Ectodermal cell (in vitro differentiated cells): ENCODE measurements at regions not wholly inside any gene's neighbourhood (a gene's known extent, or its start where the extent isn't known, plus 50 kb on each side); places are given as distances from the start of the nearest gene placed in this dataset.

Source experiments
- H3K27ac ChIP-seq: 2 replicates; pipeline ENCODE4 v1.7.0; 2013; ENCODE audit warnings: mild to moderate bottlenecking, low read depth, low read length; ENCODE audit not compliant: insufficient read depth, poor library complexity, severe bottlenecking
- H3K27me3 ChIP-seq: 2 replicates; pipeline ENCODE4 v1.7.0; 2013; ENCODE audit warnings: mild to moderate bottlenecking, low read length; ENCODE audit not compliant: insufficient read depth, control insufficient read depth, poor library complexity, severe bottlenecking
- H3K36me3 ChIP-seq: one replicate; pipeline ENCODE4 v1.7.0; 2013; ENCODE audit warnings: low read length; ENCODE audit not compliant: control insufficient read depth, insufficient read depth
- H3K4me1 ChIP-seq: one replicate; pipeline ENCODE4 v1.7.0; 2013; ENCODE audit warnings: low read length; ENCODE audit not compliant: control insufficient read depth, insufficient read depth
- H3K4me3 ChIP-seq: 2 replicates; pipeline ENCODE4 v1.7.0; 2013; ENCODE audit warnings: low read depth, low read length, control low read depth; ENCODE audit not compliant: insufficient read depth
- H3K9me3 ChIP-seq: 2 replicates; pipeline ENCODE4 v1.7.0; 2013; ENCODE audit warnings: mild to moderate bottlenecking, low read length, moderate library complexity; ENCODE audit not compliant: control insufficient read depth
- WGBS, 2 experiments: methylation state at CpG; one replicate each; pipeline ENCODE4 v1.1.7; 2013; ENCODE audit warnings: missing lambda C conversion rate in 2 of 2; 5-methylcytosine and 5-hydroxymethylcytosine counted together

DNA sequence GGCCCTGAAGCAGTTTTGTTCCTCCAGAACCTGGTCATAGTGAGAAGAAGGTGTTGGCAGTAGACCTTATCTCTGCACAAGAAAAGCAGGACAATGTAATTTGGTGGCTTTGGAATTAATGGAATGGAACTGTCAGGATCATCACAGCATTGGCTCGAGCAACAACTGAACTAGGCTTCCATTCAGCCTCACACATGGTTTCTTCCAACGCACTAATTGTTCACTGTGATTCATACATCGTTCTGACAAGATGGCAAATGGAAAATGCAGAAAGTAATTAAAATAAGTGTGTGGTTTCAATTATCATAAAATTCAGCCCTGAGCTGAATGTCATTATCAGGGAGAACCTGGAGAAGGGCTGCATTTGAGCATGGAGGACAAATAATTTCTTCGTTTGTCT is 80.6 kb downstream of the MFSD1 start:
- no peaks in the 10 kb centered on the region for H3K9me3 ChIP-seq
- no peak overlapping the region for H3K27ac ChIP-seq
- no peaks in the 10 kb centered on the region for H3K36me3 ChIP-seq
- no peaks in the 10 kb centered on the region for H3K4me1 ChIP-seq
- H3K27me3 ChIP-seq: no peaks in the 10 kb centered on the region
- WGBS, 2 experiments: 87 to 90% methylated on average over 4 of the region's 4 CpGs
- no peak overlapping the region for H3K4me3 ChIP-seq

DNA sequence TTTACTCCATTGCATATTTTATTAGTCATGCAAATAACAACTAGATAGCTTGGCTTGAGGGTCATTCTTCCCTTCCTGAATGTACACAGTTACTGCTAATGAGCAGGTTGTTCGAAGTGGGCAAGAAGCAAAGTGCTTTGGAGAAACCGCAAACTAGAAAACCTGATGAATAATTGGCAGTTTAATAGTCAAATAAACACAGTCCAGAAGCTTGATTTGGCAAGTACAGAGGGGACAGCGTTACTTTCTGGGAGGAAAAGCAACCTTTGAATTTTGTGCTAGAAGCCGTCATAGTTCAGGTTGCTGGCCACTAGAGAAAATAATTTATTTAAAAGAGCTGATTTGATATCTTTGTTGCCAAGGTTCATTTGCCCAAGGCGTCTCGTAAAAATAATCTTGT is 94.9 kb downstream of the MFSD1 start:
- no peaks in the 10 kb centered on the region for H3K9me3 ChIP-seq
- H3K27me3 ChIP-seq: no peaks in the 10 kb centered on the region
- no peak overlapping the region for H3K27ac ChIP-seq
- 94 to 98% methylated on average over 4 to 6 of the region's 6 CpGs for WGBS, 2 experiments
- H3K36me3 ChIP-seq: no peaks in the 10 kb centered on the region
- no peaks in the 10 kb centered on the region for H3K4me1 ChIP-seq
- no peak overlapping the region for H3K4me3 ChIP-seq

DNA sequence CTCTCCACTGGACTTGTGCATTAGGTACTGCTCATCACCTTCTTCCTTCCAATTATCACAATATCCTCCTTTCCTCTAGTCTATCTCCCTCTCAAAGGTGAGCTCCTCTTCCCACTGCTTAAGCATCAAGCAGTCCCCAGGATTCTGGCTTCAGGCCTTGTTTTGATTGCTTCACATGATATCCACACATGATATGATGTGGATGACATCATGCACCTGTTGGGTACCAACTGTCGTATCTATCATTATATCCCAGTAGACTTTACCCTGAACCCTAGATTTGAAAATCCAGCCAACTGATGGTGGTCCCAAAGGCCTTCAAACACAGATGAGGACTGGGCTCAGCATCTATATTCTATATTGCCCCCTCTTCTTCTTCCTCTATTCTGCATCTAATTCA is 104.9 kb downstream of the MFSD1 start:
- WGBS, 2 experiments: 90 to 98% methylated on average over 1 of the region's 1 CpG
- Histone ChIP-seq H3K4me3 (no peak overlapping the region), H3K9me3 (no peaks in the 10 kb centered on the region), H3K4me1 (no peaks in the 10 kb centered on the region), H3K27ac (no peak overlapping the region), H3K27me3 (no peaks in the 10 kb centered on the region), H3K36me3 (no peaks in the 10 kb centered on the region)

DNA sequence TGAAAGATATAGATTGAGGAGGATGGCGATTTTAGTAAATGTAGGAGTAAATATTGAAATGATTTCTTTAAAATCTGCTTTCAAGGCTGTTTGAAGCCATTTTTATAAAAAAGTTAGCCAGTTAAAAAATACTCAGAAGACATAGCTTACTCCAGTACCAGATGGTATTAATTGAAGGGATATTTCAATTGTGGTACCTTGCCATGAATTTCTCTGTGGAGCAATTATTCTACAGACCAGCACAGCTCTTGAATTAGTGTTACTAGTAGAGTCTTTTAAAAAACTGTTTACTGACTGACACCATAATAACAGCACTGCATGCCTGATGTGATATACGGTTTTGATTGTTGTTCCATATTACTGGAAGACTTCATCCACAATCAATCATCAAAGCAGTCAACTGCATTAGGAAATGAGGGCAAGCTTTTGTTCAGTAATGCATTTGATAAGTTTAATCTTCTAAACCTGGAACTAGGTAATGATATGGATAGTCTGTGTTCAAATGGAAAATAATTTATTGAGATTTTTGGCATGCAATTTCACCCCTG is 106.4 kb downstream of the MFSD1 start:
- Histone ChIP-seq H3K4me1 (no peaks in the 10 kb centered on the region), H3K4me3 (no peak overlapping the region)

DNA sequence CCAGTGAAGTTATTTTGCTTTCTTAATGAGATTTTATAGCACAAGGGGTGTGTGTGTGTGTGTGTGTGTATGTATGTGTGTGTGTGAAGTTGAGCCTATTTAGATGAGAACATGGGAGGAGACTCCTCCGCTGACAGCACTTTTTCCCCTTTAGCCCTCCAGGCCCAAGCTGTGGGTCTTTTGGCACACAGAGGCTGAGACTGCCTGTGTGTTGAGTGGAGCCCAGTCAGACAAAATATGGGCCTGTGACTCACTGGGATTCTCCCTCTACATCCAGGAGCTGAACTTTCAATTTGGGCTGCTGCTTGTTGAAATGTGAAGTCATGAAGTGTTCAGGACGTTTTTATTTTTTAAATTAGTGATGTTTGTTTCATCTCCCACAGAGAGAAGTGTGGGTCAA is 108.0 kb downstream of the MFSD1 start:
- WGBS, 2 experiments: 64 to 65% methylated on average over 2 of the region's 2 CpGs

More for the DNA sequence above, 106.4 kb downstream of the MFSD1 start:
- H3K9me3 ChIP-seq: no peaks in the 10 kb centered on the region
- H3K27ac ChIP-seq: no peak overlapping the region
- H3K36me3 ChIP-seq: no peaks in the 10 kb centered on the region
- no peaks in the 10 kb centered on the region for H3K27me3 ChIP-seq
- 90 to 94% methylated on average over 2 of the region's 2 CpGs for WGBS, 2 experiments

DNA sequence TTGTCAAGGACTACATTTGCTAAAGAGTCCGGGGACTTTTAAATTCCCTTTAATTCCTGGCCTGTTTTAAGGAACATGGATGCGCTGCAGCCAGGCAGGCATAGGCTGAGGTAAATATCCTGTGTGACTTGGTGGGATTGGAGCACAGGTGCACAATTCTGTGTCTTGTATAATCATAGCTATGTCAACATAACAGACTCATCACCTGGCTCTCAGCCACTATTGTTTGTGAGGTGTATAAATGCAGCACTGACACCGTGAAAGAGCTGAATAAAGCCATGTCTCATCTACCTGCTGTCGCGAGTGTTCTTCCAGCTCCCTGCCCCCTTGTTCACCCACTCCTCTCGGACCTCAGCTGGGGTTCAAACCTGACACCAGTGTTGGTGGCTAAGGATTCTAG is 109.7 kb downstream of the MFSD1 start:
- Histone ChIP-seq H3K4me3 (no peak overlapping the region), H3K27me3 (no peaks in the 10 kb centered on the region), H3K27ac (no peak overlapping the region), H3K9me3 (no peaks in the 10 kb centered on the region), H3K4me1 (peaks cover 7% of the 10 kb centered on the region), H3K36me3 (no peaks in the 10 kb centered on the region)
- WGBS, 2 experiments: 89 to 100% methylated on average over 5 to 6 of the region's 6 CpGs

More for the DNA sequence above, 108.0 kb downstream of the MFSD1 start:
- Histone ChIP-seq H3K27ac (no peak overlapping the region), H3K27me3 (no peaks in the 10 kb centered on the region), H3K4me1 (no peaks in the 10 kb centered on the region), H3K9me3 (no peaks in the 10 kb centered on the region), H3K4me3 (no peak overlapping the region), H3K36me3 (no peaks in the 10 kb centered on the region)

DNA sequence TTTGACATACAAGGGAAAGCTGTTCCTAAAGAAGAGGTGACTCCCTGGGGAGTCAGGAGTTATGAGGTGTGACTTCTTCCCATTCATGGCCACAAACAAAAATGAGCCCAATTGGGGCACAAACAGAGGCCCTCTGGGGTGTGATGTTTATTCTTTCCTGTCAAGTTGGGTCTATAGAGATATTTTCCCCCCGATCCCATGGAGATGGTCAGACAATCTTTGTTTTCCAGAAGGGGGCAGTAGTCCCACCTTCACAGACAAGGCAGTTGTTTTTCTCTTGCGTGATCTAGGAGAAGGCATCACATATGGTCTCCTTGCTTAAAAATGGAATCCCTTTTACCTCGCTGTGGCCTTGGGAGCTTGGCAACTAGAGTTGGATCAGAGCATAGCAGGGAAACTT is 110.3 kb downstream of the MFSD1 start:
- Histone ChIP-seq H3K4me3 (no peak overlapping the region), H3K36me3 (no peaks in the 10 kb centered on the region), H3K27me3 (no peaks in the 10 kb centered on the region), H3K4me1 (peaks cover 7% of the 10 kb centered on the region), H3K9me3 (no peaks in the 10 kb centered on the region), H3K27ac (no peak overlapping the region)
- WGBS, 2 experiments: 85 to 90% methylated on average over 3 of the region's 3 CpGs

DNA sequence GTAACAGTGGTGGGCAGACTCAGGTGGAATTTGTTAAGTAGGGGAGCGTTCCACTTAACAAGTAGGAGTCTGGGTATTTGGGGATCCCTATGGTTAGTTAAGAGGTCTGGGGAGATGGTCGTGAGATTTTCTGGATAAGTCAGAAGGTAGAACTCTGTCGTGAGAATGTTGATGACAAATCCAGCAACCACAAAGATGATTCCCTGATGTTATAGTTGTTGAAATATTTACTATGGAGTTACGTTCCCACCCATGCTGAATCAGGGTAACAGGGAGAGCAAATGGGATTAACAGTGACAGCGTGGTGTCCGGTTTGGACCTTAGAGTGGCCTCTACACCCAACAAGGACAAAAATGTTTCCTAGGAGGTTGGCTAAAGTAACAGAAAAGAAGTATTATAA is 110.8 kb downstream of the MFSD1 start:
- no peak overlapping the region for H3K27ac ChIP-seq
- no peak overlapping the region for H3K4me3 ChIP-seq
- 87 to 90% methylated on average over 6 of the region's 6 CpGs for WGBS, 2 experiments
- no peaks in the 10 kb centered on the region for H3K27me3 ChIP-seq
- peaks cover 7% of the 10 kb centered on the region for H3K4me1 ChIP-seq
- no peaks in the 10 kb centered on the region for H3K36me3 ChIP-seq
- no peaks in the 10 kb centered on the region for H3K9me3 ChIP-seq

DNA sequence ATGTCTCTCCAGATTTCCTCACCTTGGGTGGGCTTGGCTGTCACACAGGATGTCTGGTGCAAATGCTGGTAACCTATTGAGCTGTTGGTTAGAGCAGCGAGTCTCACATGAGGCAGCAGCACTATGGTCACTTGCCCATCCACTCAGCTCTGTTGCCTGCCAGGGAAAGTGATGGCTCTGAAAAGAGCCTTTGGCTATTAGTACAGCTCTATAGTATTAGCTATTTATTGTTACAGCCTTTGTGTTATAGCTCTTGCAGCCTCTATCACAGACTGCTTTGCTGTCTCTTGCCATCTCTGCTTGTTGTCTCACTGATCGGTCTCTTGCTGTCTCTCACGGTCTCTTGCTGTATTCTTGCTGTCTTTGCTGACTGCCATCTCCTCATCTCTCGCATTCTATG is 114.3 kb downstream of the MFSD1 start:
- H3K36me3 ChIP-seq: no peaks in the 10 kb centered on the region
- H3K27me3 ChIP-seq: no peaks in the 10 kb centered on the region
- H3K4me3 ChIP-seq: no peak overlapping the region

DNA sequence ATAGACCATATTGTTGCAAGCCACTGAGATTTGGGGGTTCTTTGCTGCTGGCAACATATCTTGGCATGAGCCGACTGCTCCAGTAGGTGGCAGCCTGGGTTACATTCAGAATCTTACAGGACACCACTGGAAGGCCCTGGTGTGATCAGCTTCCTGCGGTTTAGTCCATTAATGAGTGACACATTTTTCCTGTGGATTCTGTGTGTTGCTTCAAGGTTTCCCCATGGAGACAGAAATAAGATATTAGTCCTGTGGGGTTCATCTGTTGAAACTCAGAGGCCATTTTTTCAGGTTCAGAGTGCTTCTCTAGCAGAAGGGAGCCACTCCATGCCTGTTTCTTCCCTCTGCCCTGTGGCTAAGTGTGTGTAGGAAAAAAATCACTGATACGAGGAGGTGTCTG is 116.2 kb downstream of the MFSD1 start:
- Histone ChIP-seq H3K4me3 (no peak overlapping the region), H3K27me3 (no peaks in the 10 kb centered on the region), H3K36me3 (no peaks in the 10 kb centered on the region), H3K9me3 (no peaks in the 10 kb centered on the region), H3K4me1 (peaks cover 7% of the 10 kb centered on the region), H3K27ac (no peak overlapping the region)
- 19 to 45% methylated on average over 2 to 3 of the region's 3 CpGs for WGBS, 2 experiments

More for the DNA sequence above, 114.3 kb downstream of the MFSD1 start:
- Histone ChIP-seq H3K4me1 (peaks cover 7% of the 10 kb centered on the region), H3K9me3 (no peaks in the 10 kb centered on the region), H3K27ac (no peak overlapping the region)
- WGBS, 2 experiments: 95 to 96% methylated on average over 4 of the region's 4 CpGs

DNA sequence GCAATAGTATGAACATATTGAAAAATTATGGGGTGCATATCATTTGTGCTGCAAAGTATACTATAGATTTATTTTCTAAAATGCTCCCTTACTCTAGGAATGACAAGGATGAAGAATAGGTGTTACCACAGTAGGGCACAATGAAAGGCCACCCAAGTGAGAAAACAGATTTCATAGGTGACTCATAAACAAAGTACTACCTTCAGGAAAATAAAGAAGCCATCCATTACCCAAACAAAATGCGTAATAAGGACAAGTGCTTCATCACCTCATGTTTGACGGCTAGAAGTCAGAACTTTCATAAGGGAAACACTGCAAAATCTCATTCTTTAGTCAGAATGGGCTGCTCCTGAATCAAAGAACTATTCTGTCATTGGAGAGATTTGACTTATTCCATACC is 116.6 kb downstream of the MFSD1 start:
- Histone ChIP-seq H3K4me3 (no peak overlapping the region), H3K4me1 (peaks cover 7% of the 10 kb centered on the region), H3K27ac (no peak overlapping the region), H3K27me3 (no peaks in the 10 kb centered on the region), H3K9me3 (no peaks in the 10 kb centered on the region), H3K36me3 (no peaks in the 10 kb centered on the region)
- 92 to 95% methylated on average over 2 of the region's 2 CpGs for WGBS, 2 experiments
